GM21576 (cell line): ENCODE measurements at regions not wholly inside any gene's neighbourhood (a gene's known extent, or its start where the extent isn't known, plus 50 kb on each side); places are given as distances from the start of the nearest gene placed in this dataset.

Source experiments
- ATAC-seq: cut with Tn5 transposase; IDR thresholded peaks from one replicate; pipeline ENCODE4 v1.9.1; 2021; ENCODE audit warnings: mild to moderate bottlenecking, moderate library complexity; ENCODE audit not compliant: unreplicated experiment

GRCh38 chr13:48181482-48182145, 51.4 kb upstream of the ITM2B start:
- ATAC-seq = no peak

GRCh38 chr13:48178126-48178525, 54.9 kb upstream of the ITM2B start:
- no peak for ATAC-seq

GRCh38 chr13:48176781-48177180, 56.2 kb upstream of the ITM2B start:
- no peak for ATAC-seq

- peak; percentile 44 for ATAC-seq
These were observed 57.8 kb upstream of the ITM2B start for GRCh38 chr13:48175185-48175584.

GRCh38 chr13:48167866-48168265, 65.1 kb upstream of the ITM2B start:
- no peak for ATAC-seq

- ATAC-seq = no peak
These were observed 67.3 kb upstream of the ITM2B start for GRCh38 chr13:48165727-48166126.

GRCh38 chr13:48165063-48165462, 67.9 kb upstream of the ITM2B start:
- no peak for ATAC-seq

- ATAC-seq = no peak
These were observed 68.2 kb upstream of the MED4 start for GRCh38 chr13:48163061-48163460.

GRCh38 chr13:48162217-48162616, 67.3 kb upstream of the MED4 start:
- ATAC-seq = no peak

- no peak for ATAC-seq
These were observed 66.8 kb upstream of the MED4 start for GRCh38 chr13:48161530-48162179.

GRCh38 chr13:48160606-48161278, 65.8 kb upstream of the MED4 start:
- ATAC-seq = no peak

GRCh38 chr13:48159826-48160225, 64.9 kb upstream of the MED4 start:
- ATAC-seq = no peak

GRCh38 chr13:48159401-48159800, 64.5 kb upstream of the MED4 start:
- ATAC-seq = no peak

GRCh38 chr13:48158915-48159314, 64.0 kb upstream of the MED4 start:
- no peak for ATAC-seq

GRCh38 chr13:48158290-48158689, 63.4 kb upstream of the MED4 start:
- no peak for ATAC-seq

GRCh38 chr13:48156466-48156865, 61.6 kb upstream of the MED4 start:
- no peak for ATAC-seq

GRCh38 chr13:48155848-48156247, 60.9 kb upstream of the MED4 start:
- peak; percentile 50 for ATAC-seq

GRCh38 chr13:48154671-48155070, 59.8 kb upstream of the MED4 start:
- no peak for ATAC-seq

GRCh38 chr13:48153186-48153585, 58.3 kb upstream of the MED4 start:
- ATAC-seq = no peak

GRCh38 chr13:48151363-48152161, 56.7 kb upstream of the MED4 start:
- ATAC-seq = no peak

GRCh38 chr13:48148454-48148853, 53.5 kb upstream of the MED4 start:
- no peak for ATAC-seq
